GM12878 (cell line): ENCODE measurements at regions not wholly inside any gene's neighbourhood (a gene's known extent, or its start where the extent isn't known, plus 50 kb on each side); places are given as distances from the start of the nearest gene placed in this dataset.

Source experiments
- ATAC-seq: fragments of 200-7000 bp; cut with Tn5 transposase; 3 replicates; pipeline ENCODE4 v1.9.1; 2020; ENCODE audit warnings: mild to moderate bottlenecking, moderate library complexity
- BruUV-seq: library from RNA; stranded (reverse); fragments of 400-500 nt; replicated peaks from 2 replicates; lab custom pipeline; 2021; lab: Mats Ljungman, UMichigan
- CTCF ChIA-PET: fragments of 300-600 bp; sonication (Branson Sonifier 250); formaldehyde crosslinking; extraction: SDS; loops from one replicate; lab custom pipeline; 2021; ENCODE audit warnings: inconsistent platforms; lab: Yijun Ruan, JAX
- POLR2A ChIA-PET: fragments of 350-600 bp; formaldehyde crosslinking; extraction: SDS; loops from one replicate; lab custom pipeline; 2021; ENCODE audit warnings: inconsistent platforms; lab: Charles Lee
- RAD21 ChIA-PET: fragments of 300-600 bp; sonication (Branson Sonifier 250); formaldehyde crosslinking; loops from one replicate; lab custom pipeline; 2023; ENCODE audit warnings: antibody characterized with exemption; ENCODE audit not compliant: unreplicated experiment; lab: Charles Lee
- SMC1A ChIA-PET: fragments of 300-600 bp; sonication (Branson Sonifier 250); formaldehyde crosslinking; loops from one replicate; lab custom pipeline; 2023; ENCODE audit not compliant: unreplicated experiment, uncharacterized antibody; lab: Charles Lee
- DNase-seq: peaks from one replicate; pipeline ENCODE4 v3.0.0-alpha.2; 2011; ENCODE audit warnings: low read depth, low spot score
- FAIRE-seq: peaks from 3 replicates; lab custom pipeline; 2011; peaks lifted over from hg19 to GRCh38; lab: Jason Lieb, UNC
- H2AFZ ChIP-seq: 2 replicates; pipeline ENCODE4 v1.6.0; 2011; ENCODE audit warnings: low read depth, low read length, control low read depth; ENCODE audit not compliant: control insufficient read depth
- H3K27ac ChIP-seq: 2 replicates; pipeline ENCODE4 v1.5.1; 2011; ENCODE audit warnings: control low read depth; ENCODE audit not compliant: control insufficient read depth, insufficient read depth
- H3K27me3 ChIP-seq, 2 experiments: replicated peaks in 1 of 2; 2 replicates each; pipeline versions ENCODE4 v1.6.0 to v1.6.1; 2011; ENCODE audit warnings: low read length in 1 of 2; ENCODE audit not compliant: control insufficient read depth in 2 of 2, insufficient read depth in 2 of 2
- H3K36me3 ChIP-seq, 2 experiments: 2 replicates each; pipeline ENCODE4 v1.5.1; 2011; ENCODE audit warnings: low read length in 1 of 2; ENCODE audit not compliant: control insufficient read depth in 2 of 2, insufficient read depth in 2 of 2
- H3K4me1 ChIP-seq: 2 replicates; pipeline ENCODE4 v1.6.1; 2011; ENCODE audit warnings: mild to moderate bottlenecking, low read length, moderate library complexity, mixed read lengths; ENCODE audit not compliant: control insufficient read depth, insufficient read depth
- H3K4me2 ChIP-seq: 2 replicates; pipeline ENCODE4 v1.6.0; 2011; ENCODE audit warnings: control low read depth; ENCODE audit not compliant: control insufficient read depth, insufficient read depth
- H3K4me3 ChIP-seq: fragments of 200-600 bp; sonication (generic); 2 replicates; pipeline ENCODE4 v1.5.1; 2016
- H3K79me2 ChIP-seq: 2 replicates; pipeline ENCODE4 v1.6.0; 2011; ENCODE audit warnings: low read length; ENCODE audit not compliant: control insufficient read depth, insufficient read depth
- H3K9ac ChIP-seq: 2 replicates; pipeline ENCODE4 v1.8.0; 2011; ENCODE audit warnings: low read length, control low read depth, mixed read lengths; ENCODE audit not compliant: control insufficient read depth, insufficient read depth
- H3K9me3 ChIP-seq: replicated peaks from 3 replicates; pipeline ENCODE4 v1.5.1; 2011; ENCODE audit warnings: mild to moderate bottlenecking, low read length; ENCODE audit not compliant: control insufficient read depth, insufficient read depth
- H4K20me1 ChIP-seq: 2 replicates; pipeline ENCODE4 v1.6.0; 2011; ENCODE audit not compliant: control insufficient read depth, insufficient read depth
- BMI1 ChIP-seq: fragments of 450-650 bp; IDR thresholded peaks from 2 replicates; pipeline ENCODE4 v1.6.1; 2016; ENCODE audit warnings: mild to moderate bottlenecking, moderate library complexity, borderline replicate concordance
- ELK1 ChIP-seq: IDR thresholded peaks from 2 replicates; pipeline ENCODE4 v1.6.1; 2012; ENCODE audit warnings: low read depth, low read length, improper control_type of control experiment
- HDGF ChIP-seq: fragments of 450-650 bp; IDR thresholded peaks from 2 replicates; pipeline ENCODE4 v1.6.1; 2016; ENCODE audit warnings: antibody characterized with exemption
- KLF5 ChIP-seq: fragments of 450-650 bp; IDR thresholded peaks from 2 replicates; pipeline ENCODE4 v1.6.1; 2014; ENCODE audit warnings: mild to moderate bottlenecking; ENCODE audit not compliant: partially characterized antibody
- MEF2B ChIP-seq: fragments of 450-650 bp; IDR thresholded peaks from 2 replicates; pipeline ENCODE4 v1.6.1; 2018; ENCODE audit warnings: mild to moderate bottlenecking, moderate library complexity; ENCODE audit not compliant: partially characterized antibody, poor library complexity, severe bottlenecking
- MTA2 ChIP-seq: fragments of 450-650 bp; IDR thresholded peaks from 2 replicates; pipeline ENCODE4 v1.6.1; 2016; ENCODE audit warnings: low read depth, mild to moderate bottlenecking, moderate library complexity
- PBX3 ChIP-seq: IDR thresholded peaks from 2 replicates; pipeline ENCODE4 v1.6.1; 2011; ENCODE audit warnings: mild to moderate bottlenecking, low read depth, low read length, moderate library complexity; ENCODE audit not compliant: insufficient replicate concordance
- RAD21 ChIP-seq: IDR thresholded peaks from 2 replicates; pipeline ENCODE4 v1.6.1; 2011; ENCODE audit warnings: mild to moderate bottlenecking, low read depth, low read length, moderate library complexity; ENCODE audit not compliant: insufficient read depth
- RELA ChIP-seq: fragments of 450-650 bp; IDR thresholded peaks from 2 replicates; pipeline ENCODE4 v1.8.0; 2014; ENCODE audit warnings: borderline replicate concordance; ENCODE audit not compliant: partially characterized antibody
- ZBED1 ChIP-seq: IDR thresholded peaks from 2 replicates; pipeline ENCODE4 v1.6.1; 2016; ENCODE audit warnings: borderline replicate concordance
- ZBTB4 ChIP-seq: fragments of 450-650 bp; formaldehyde crosslinking; IDR thresholded peaks from 2 replicates; pipeline ENCODE4 v1.4.0; 2022; ENCODE audit warnings: mild to moderate bottlenecking, moderate library complexity
- ZNF274 ChIP-seq: IDR thresholded peaks from one replicate; pipeline ENCODE4 v1.8.0; 2011; ENCODE audit not compliant: insufficient read length, insufficient read depth
- ZNF384 ChIP-seq: IDR thresholded peaks from 2 replicates; pipeline ENCODE4 v1.6.1; 2012; ENCODE audit warnings: low read depth, mild to moderate bottlenecking, low read length, improper control_type of control experiment, borderline replicate concordance
- WGBS: methylation state at CpG from one replicate; pipeline ENCODE4 v1.1.6; 2016; ENCODE audit warnings: low lambda C conversion rate; ENCODE audit not compliant: insufficient replicate concordance, insufficient coverage; ENCODE audit errors: missing lambda C conversion rate; 5-methylcytosine and 5-hydroxymethylcytosine counted together
- in situ Hi-C: fragments of 300-500 bp; cut with MboI; formaldehyde crosslinking; loops from 9 replicates; pipeline ENCODE4 v1.14.3; 2018; ENCODE audit warnings: mixed read lengths
- intact Hi-C: fragments of 100-400 bp; cut with micrococcal nuclease; formaldehyde crosslinking; loops from one replicate; pipeline ENCODE4 v1.14.2; 2022; ENCODE audit not compliant: unreplicated experiment

GRCh38 chr21:34215911-34216717, 142.7 kb downstream of the MRPS6 start:
- no TSS peak for BruUV-seq
- Histone ChIP-seq H3K27ac (no peak overlapping the region), H3K79me2 (no peaks in the 10 kb centered on the region), H3K36me3 (no peaks in the 10 kb centered on the region), H3K9me3 (no peaks in the 10 kb centered on the region; the same call in 1 of the 3 replicates), H3K9ac (no peak overlapping the region), H2AFZ (no peak overlapping the region), H3K27me3 (no peaks in the 10 kb centered on the region), H3K4me2 (no peak overlapping the region), H3K4me3 (no peak overlapping the region), H3K4me1 (no peaks in the 10 kb centered on the region), H4K20me1 (no peaks in the 10 kb centered on the region)
- WGBS: 51% methylated on average over 9 of the region's 9 CpGs
- in situ Hi-C loops (no loop called here), intact Hi-C loops (no loop called here)
- ChIA-PET RAD21 (interaction anchor here (0.6 to 1.0 kb wide), 4 partner anchors 81 to 292 kb away, joined by 3 to 4 read pairs (median 4); no protein-coding TSS in a partner anchor), SMC1A (interaction anchor here (0.6 to 1.0 kb wide), 4 partner anchors 9 to 1304 kb away, joined by 3 read pairs; no protein-coding TSS in a partner anchor), CTCF (interaction anchor here (1.8 kb wide), 1 partner anchor 292 kb away, joined by 6 read pairs; no protein-coding TSS in a partner anchor), POLR2A (no interaction called here)
- TF ChIP-seq RELA: no peak
- no peak for TF ChIP-seq KLF5
- no peak for TF ChIP-seq ZNF274
- no peak for TF ChIP-seq BMI1
- no peak for TF ChIP-seq MEF2B
- no peak for TF ChIP-seq ZNF384
- no peak for TF ChIP-seq RAD21
- TF ChIP-seq ZBED1: no peak
- no peak for TF ChIP-seq HDGF
- TF ChIP-seq ZBTB4 (CRISPR knock-in tag): no peak
- TF ChIP-seq ELK1: no peak
- TF ChIP-seq PBX3: no peak
- no peak for TF ChIP-seq MTA2
- ATAC-seq (no peak), DNase-seq (no peak), FAIRE-seq (no peak)
